ENCODE measurements at regions not wholly inside any gene's neighbourhood (a gene's known extent, or its start where the extent isn't known, plus 50 kb on each side); places are given as distances from the start of the nearest gene placed in this dataset.

GRCh38 chr1:81563632-81564031 lies 237.1 kb upstream of the ADGRL2 start:
- BruUV-seq (replicated peaks), result no TSS peak
- DNase-seq (ENCODE audit: low read depth, low spot score), result no peak
- no peak overlapping the region for H3K27ac ChIP-seq (ENCODE audit: low read length)
- H3K4me3 ChIP-seq (ENCODE audit: low read depth in 2 of 2, low read length in 2 of 2), result no peak overlapping the region
- ChIA-PET CTCF (no interaction called here), POLR2A (no interaction called here)
- intact Hi-C loops (cut with micrococcal nuclease; ENCODE audit: unreplicated experiment) (no loop called here), in situ Hi-C loops (cut with HindIII; ENCODE audit: low pct_unique_long_range_greater_than_20kb, low sequenced_read_pairs) (no loop called here)
- no peaks in the 10 kb centered on the region for H3K36me3 ChIP-seq (ENCODE audit: control insufficient read depth, insufficient read depth, low read length)
- H3K4me1 ChIP-seq (ENCODE audit: control insufficient read depth, insufficient read depth, low read length), result no peaks in the 10 kb centered on the region
- no peak for ATAC-seq
- TF ChIP-seq SIN3A (IDR thresholded peaks at IDR 0.05; ENCODE audit: borderline replicate concordance, insufficient read depth, low read depth, low read length) (no peak), POLR2AphosphoS5 (IDR thresholded peaks at IDR 0.05; ENCODE audit: low read depth, low read length) (no peak), REST (IDR thresholded peaks at IDR 0.05; ENCODE audit: insufficient read depth in 1 of 2, low read depth in 2 of 2, low read length in 1 of 2) (no peak), CTCF (IDR thresholded peaks at IDR 0.05) (no peak), TCF7L2 (IDR thresholded peaks at IDR 0.05; ENCODE audit: low read depth, low read length) (no peak)
- H3K27me3 ChIP-seq (ENCODE audit: control insufficient read depth, insufficient read depth, low read length), result no peaks in the 10 kb centered on the region
- H3K9me3 ChIP-seq (ENCODE audit: control insufficient read depth, insufficient read depth, low read depth, low read length), result no peaks in the 10 kb centered on the region

GRCh38 chr1:81562934-81563333 lies 237.8 kb upstream of the ADGRL2 start:
- Histone ChIP-seq H3K27me3 (ENCODE audit: control insufficient read depth, insufficient read depth, low read length) (no peaks in the 10 kb centered on the region), H3K36me3 (ENCODE audit: control insufficient read depth, insufficient read depth, low read length) (no peaks in the 10 kb centered on the region), H3K9me3 (ENCODE audit: control insufficient read depth, insufficient read depth, low read depth, low read length) (no peaks in the 10 kb centered on the region), H3K4me3 (ENCODE audit: low read depth in 2 of 2, low read length in 2 of 2) (no peak overlapping the region), H3K4me1 (ENCODE audit: control insufficient read depth, insufficient read depth, low read length) (no peaks in the 10 kb centered on the region), H3K27ac (ENCODE audit: low read length) (no peak overlapping the region)
- CTCF ChIA-PET, result no interaction called here
- BruUV-seq (replicated peaks), result no TSS peak
- POLR2A ChIA-PET, result no interaction called here
- intact Hi-C loops (cut with micrococcal nuclease; ENCODE audit: unreplicated experiment), result no loop called here
- ATAC-seq, result no peak
- TF ChIP-seq REST (IDR thresholded peaks at IDR 0.05; ENCODE audit: insufficient read depth in 1 of 2, low read depth in 2 of 2, low read length in 1 of 2) (no peak), SIN3A (IDR thresholded peaks at IDR 0.05; ENCODE audit: borderline replicate concordance, insufficient read depth, low read depth, low read length) (no peak), CTCF (IDR thresholded peaks at IDR 0.05) (no peak), TCF7L2 (IDR thresholded peaks at IDR 0.05; ENCODE audit: low read depth, low read length) (no peak), POLR2AphosphoS5 (IDR thresholded peaks at IDR 0.05; ENCODE audit: low read depth, low read length) (no peak)
- in situ Hi-C loops (cut with HindIII; ENCODE audit: low pct_unique_long_range_greater_than_20kb, low sequenced_read_pairs), result no loop called here
- DNase-seq (ENCODE audit: low read depth, low spot score), result no peak

Measured in Panc1 (cell line).